Nephron (organoid): ENCODE measurements at regions not wholly inside any gene's neighbourhood (a gene's known extent, or its start where the extent isn't known, plus 50 kb on each side); places are given as distances from the start of the nearest gene placed in this dataset.

ENCODE experiments used
- H3K27ac Mint-ChIP-seq, 3 experiments: 2 replicates each; pipeline ENCODE4 v1.8.0; 2020; ENCODE audit warnings: mixed read lengths in 3 of 3, mild to moderate bottlenecking in 2 of 3, moderate library complexity in 1 of 3
- H3K27me3 Mint-ChIP-seq: 2 replicates; pipeline ENCODE4 v1.8.0; 2021; ENCODE audit warnings: low read depth, mild to moderate bottlenecking, moderate library complexity, mixed read lengths
- H3K36me3 Mint-ChIP-seq: 2 replicates; pipeline ENCODE4 v1.8.0; 2020; ENCODE audit warnings: low read depth, mixed read lengths
- H3K4me1 Mint-ChIP-seq: 2 replicates; pipeline ENCODE4 v1.8.0; 2020; ENCODE audit warnings: mixed read lengths
- H3K4me3 Mint-ChIP-seq, 3 experiments: 2 replicates each; pipeline ENCODE4 v1.8.0; 2020; ENCODE audit warnings: mild to moderate bottlenecking in 3 of 3, mixed read lengths in 3 of 3, moderate library complexity in 2 of 3
- H3K9me3 Mint-ChIP-seq: 2 replicates; pipeline ENCODE4 v1.8.0; 2020; ENCODE audit warnings: mixed read lengths
- TF ChIP-seq, protein P1 (sequence below), 3 experiments: fragments of 200-600 bp; sonication (generic); IDR thresholded peaks; one replicate each; pipeline ENCODE4 v1.5.0; 2021; ENCODE audit warnings: antibody characterized with exemption in 3 of 3; ENCODE audit not compliant: unreplicated experiment in 3 of 3

- TF ChIP-seq, protein P1, sequence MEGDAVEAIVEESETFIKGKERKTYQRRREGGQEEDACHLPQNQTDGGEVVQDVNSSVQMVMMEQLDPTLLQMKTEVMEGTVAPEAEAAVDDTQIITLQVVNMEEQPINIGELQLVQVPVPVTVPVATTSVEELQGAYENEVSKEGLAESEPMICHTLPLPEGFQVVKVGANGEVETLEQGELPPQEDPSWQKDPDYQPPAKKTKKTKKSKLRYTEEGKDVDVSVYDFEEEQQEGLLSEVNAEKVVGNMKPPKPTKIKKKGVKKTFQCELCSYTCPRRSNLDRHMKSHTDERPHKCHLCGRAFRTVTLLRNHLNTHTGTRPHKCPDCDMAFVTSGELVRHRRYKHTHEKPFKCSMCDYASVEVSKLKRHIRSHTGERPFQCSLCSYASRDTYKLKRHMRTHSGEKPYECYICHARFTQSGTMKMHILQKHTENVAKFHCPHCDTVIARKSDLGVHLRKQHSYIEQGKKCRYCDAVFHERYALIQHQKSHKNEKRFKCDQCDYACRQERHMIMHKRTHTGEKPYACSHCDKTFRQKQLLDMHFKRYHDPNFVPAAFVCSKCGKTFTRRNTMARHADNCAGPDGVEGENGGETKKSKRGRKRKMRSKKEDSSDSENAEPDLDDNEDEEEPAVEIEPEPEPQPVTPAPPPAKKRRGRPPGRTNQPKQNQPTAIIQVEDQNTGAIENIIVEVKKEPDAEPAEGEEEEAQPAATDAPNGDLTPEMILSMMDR (IDR thresholded peaks at IDR 0.05; ENCODE audit: unreplicated experiment in 3 of 3), result no peak
Measured at GRCh38 chr3:66593978-66594377, 93.2 kb upstream of the LRIG1 start.

GRCh38 chr3:66597308-66597863, 96.6 kb upstream of the LRIG1 start:
- H3K9me3 Mint-ChIP-seq, result no peaks in the 10 kb centered on the region
- peaks cover 43% of the 10 kb centered on the region for H3K4me1 Mint-ChIP-seq
- no peaks in the 10 kb centered on the region for H3K36me3 Mint-ChIP-seq
- peaks cover 5% of the 10 kb centered on the region for H3K27me3 Mint-ChIP-seq
- no peak overlapping the region for H3K4me3 Mint-ChIP-seq
- H3K27ac Mint-ChIP-seq, result peak overlapping the region in 2 of 3 experiments; percentile 41 to 56
- TF ChIP-seq, protein P1 (IDR thresholded peaks at IDR 0.05; ENCODE audit: unreplicated experiment in 3 of 3), result no peak

More at GRCh38 chr3:66593978-66594377, 93.2 kb upstream of the LRIG1 start:
- no peaks in the 10 kb centered on the region for H3K36me3 Mint-ChIP-seq
- peak overlapping the region; percentile 7 to 80 (median 15) for H3K27ac Mint-ChIP-seq
- H3K27me3 Mint-ChIP-seq, result no peaks in the 10 kb centered on the region
- no peaks in the 10 kb centered on the region for H3K9me3 Mint-ChIP-seq
- H3K4me1 Mint-ChIP-seq, result peaks cover 59% of the 10 kb centered on the region
- H3K4me3 Mint-ChIP-seq, result no peak overlapping the region

- H3K27me3 Mint-ChIP-seq, result peaks cover 5% of the 10 kb centered on the region
- no peaks in the 10 kb centered on the region for H3K36me3 Mint-ChIP-seq
- TF ChIP-seq, protein P1 (IDR thresholded peaks at IDR 0.05; ENCODE audit: unreplicated experiment in 3 of 3), result no peak
- H3K4me3 Mint-ChIP-seq, result no peak overlapping the region
- no peaks in the 10 kb centered on the region for H3K9me3 Mint-ChIP-seq
- peak overlapping the region; percentile 18 to 61 (median 41) for H3K27ac Mint-ChIP-seq
- peaks cover 43% of the 10 kb centered on the region for H3K4me1 Mint-ChIP-seq
Measured at GRCh38 chr3:66598168-66598567, 97.3 kb upstream of the LRIG1 start.

DNA sequence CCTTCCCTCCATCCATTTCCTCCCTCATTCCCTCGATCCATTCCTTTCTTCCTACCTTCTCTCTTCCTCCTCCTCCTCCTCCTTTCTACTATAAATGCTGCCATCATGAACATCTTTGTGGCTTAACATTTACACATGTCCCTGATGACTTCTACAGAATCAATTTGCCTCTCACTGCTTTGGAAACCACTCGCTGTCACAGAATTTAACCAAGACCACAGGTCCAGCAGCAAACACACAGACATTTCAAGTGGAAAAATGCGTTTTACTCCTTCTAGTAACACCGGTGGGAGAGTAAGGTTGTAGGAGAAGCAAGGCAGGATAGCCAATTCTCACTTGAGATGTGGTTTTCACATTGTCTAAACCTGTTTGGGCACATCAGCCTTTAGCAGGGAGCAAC, 101.4 kb upstream of the LRIG1 start:
- Mint-ChIP-seq H3K27me3 (peaks cover 5% of the 10 kb centered on the region), H3K36me3 (no peaks in the 10 kb centered on the region), H3K9me3 (no peaks in the 10 kb centered on the region), H3K27ac (no peak overlapping the region), H3K4me1 (peaks cover 29% of the 10 kb centered on the region), H3K4me3 (no peak overlapping the region)
- TF ChIP-seq, protein P1 (IDR thresholded peaks at IDR 0.05; ENCODE audit: unreplicated experiment in 3 of 3), result no peak

GRCh38 chr3:66602691-66603090, 101.9 kb upstream of the LRIG1 start:
- no peak overlapping the region for H3K4me3 Mint-ChIP-seq
- no peaks in the 10 kb centered on the region for H3K36me3 Mint-ChIP-seq
- H3K27ac Mint-ChIP-seq, result no peak overlapping the region
- TF ChIP-seq, protein P1 (IDR thresholded peaks at IDR 0.05; ENCODE audit: unreplicated experiment in 3 of 3), result no peak
- peaks cover 5% of the 10 kb centered on the region for H3K27me3 Mint-ChIP-seq
- no peaks in the 10 kb centered on the region for H3K9me3 Mint-ChIP-seq
- peaks cover 25% of the 10 kb centered on the region for H3K4me1 Mint-ChIP-seq

DNA sequence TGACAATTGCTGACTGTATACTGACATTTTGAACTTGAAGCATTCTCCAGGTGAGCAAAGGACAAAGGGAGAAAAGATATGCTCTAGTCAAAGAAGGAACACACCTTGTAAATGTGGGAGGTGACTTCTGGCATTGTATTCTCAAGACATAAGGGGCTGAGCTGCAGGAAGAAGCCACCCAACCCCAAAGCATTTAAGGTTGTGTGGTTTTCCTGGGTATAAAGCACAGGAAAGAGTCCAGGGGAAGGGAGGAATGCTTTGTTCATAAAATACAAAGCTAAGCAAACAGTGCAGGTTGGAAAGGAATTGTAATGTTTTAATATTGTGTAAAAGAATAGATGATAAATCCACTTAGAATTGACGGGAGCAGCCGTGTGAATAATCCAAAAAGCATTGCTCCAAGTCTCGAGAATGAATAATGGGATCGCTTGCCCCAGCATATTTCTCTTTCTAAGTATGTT, 102.4 kb upstream of the LRIG1 start:
- H3K4me3 Mint-ChIP-seq, result no peak overlapping the region
- peaks cover 20% of the 10 kb centered on the region for H3K4me1 Mint-ChIP-seq
- H3K27me3 Mint-ChIP-seq, result peaks cover 5% of the 10 kb centered on the region
- no peaks in the 10 kb centered on the region for H3K9me3 Mint-ChIP-seq
- H3K27ac Mint-ChIP-seq, result peak overlapping the region in 1 of 3 experiments; percentile 35
- H3K36me3 Mint-ChIP-seq, result no peaks in the 10 kb centered on the region
- TF ChIP-seq, protein P1 (IDR thresholded peaks at IDR 0.05; ENCODE audit: unreplicated experiment in 3 of 3), result no peak
